A673 (cell line): ENCODE measurements at regions not wholly inside any gene's neighbourhood (a gene's known extent, or its start where the extent isn't known, plus 50 kb on each side); places are given as distances from the start of the nearest gene placed in this dataset.

Source experiments
- CTCF ChIP-seq: fragments of 300-800, 200-600 bp; sonication (generic); conservative IDR thresholded peaks from 2 replicates; pipeline ENCODE4 v1.5.1; 2017; ENCODE audit warnings: low read depth, mild to moderate bottlenecking, antibody characterized with exemption, low read length, moderate library complexity, mixed read lengths
- EZH2 ChIP-seq: fragments of 200-600 bp; sonication (generic); IDR thresholded peaks from 2 replicates; pipeline ENCODE4 v1.6.1; 2017; ENCODE audit warnings: borderline replicate concordance, low read depth, mild to moderate bottlenecking, mixed read lengths, antibody characterized with exemption, low read length; ENCODE audit not compliant: poor library complexity, severe bottlenecking

- TF ChIP-seq CTCF (no peak), EZH2 (no peak)
Measured at GRCh38 chr13:40220299-40220935, 446.0 kb downstream of the FOXO1 start.
